Kidney tubule cell (primary cell): ENCODE measurements at regions not wholly inside any gene's neighbourhood (a gene's known extent, or its start where the extent isn't known, plus 50 kb on each side); places are given as distances from the start of the nearest gene placed in this dataset.
"Not testable (repeated sequence)": the region's sequence is repeated elsewhere in the genome, so short reads cannot be mapped to it uniquely, and the experiment has no call there.

Experiments
- DNase-seq: peaks from one replicate; pipeline ENCODE4 v3.0.0-alpha.2; 2018; ENCODE audit warnings: low spot score

DNA sequence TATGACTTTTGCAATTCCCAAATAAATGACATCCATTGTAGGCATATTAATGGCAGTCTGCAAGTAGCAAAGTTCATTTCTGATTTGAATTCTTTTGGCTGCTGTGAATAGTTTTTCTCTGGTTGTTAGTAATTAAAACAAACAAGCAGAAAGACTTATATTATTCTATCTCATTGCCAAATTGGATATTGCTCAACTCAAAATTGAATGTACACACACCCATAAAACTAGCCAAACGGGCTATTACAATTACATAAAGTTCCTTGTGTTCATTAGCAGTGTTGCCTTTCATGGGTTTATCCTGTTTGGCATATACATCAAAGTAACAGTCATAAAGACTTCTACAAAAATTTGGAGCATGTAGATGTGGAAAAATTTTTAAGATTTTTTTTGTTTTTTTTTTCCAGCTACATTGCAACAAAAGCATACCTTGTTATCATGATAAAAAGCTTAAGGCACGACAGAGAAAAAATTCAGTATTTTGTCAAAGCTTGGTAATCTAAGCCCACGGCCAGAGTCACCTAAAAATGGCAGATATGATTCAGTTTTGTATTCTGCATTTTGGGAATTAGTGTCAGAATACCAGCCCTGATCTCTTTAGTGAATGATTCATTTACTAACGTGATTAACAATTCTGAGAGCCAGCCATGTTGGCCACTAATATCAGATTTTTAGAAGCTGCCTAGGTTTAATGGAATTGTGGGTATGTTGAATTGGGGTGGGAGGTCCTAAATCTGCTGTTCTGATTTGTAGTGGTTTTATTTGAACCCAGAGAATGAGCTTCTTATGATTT is 108.4 kb downstream of the KLF5 start:
- DNase-seq, result no peak

DNA sequence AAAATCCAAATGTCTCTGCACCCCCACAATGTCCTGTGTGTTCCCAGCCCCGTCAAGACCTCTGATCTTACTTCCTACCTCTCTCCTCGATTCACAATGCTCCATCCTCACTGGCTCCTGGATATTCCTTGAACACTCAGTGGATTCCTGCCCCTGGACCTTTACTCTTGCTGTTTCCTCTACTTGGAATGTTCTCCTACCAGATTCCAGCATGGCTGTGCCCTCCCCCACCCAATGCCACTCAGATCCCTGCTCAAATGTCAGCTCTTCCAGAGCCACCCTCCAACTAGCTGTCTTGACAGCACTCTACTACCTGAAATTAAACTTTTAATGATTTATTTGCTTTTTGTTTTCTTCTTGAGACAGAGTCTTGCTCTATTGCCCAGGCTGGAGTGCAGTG is 107.4 kb downstream of the KLF5 start:
- no peak for DNase-seq

DNA sequence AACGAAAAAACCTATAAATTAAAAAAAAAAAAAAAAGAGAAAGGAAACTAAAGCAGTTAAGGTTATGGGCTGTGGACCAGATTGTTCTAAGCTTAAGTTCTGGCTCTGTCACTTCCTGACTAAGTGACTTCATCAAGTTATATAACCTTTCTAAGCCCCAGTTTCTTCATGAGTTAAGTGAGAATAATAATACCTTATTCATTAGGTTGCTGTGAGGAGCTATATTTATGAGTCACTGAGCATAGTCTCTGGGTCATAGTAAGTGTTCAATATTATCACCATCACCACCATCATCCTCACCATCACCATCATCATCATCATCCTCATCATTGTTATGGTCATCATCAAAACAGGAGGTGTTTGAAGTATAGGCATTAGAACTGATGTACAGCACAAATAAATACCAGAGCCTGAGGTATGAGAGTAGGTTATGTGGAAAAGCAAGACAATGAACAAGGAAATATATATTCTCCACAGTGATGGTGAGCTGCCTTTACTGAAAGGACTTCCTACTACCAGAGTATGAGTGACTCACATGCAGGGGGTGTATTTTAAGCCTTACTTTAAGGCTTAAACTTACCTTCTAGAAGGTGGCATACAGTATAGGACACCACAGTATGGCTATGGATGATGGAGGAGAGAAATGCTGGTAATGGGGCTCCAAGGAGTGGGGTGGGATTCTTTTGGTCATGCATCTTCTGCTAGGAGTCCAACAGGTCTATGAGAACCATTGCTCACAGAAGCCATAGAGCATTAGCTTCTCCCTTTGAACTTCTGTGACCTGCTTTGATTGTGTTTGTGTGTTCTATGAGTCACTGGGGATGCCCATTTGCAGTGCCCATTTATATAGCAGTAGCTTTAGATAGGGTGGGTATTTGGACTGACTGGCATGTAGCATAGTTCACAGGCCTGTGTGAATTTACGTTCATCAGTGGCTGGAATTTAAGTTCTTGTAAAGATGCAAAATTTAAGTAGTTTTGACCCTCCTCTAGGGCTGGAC is 104.4 kb downstream of the KLF5 start:
- peak; percentile 59 for DNase-seq

DNA sequence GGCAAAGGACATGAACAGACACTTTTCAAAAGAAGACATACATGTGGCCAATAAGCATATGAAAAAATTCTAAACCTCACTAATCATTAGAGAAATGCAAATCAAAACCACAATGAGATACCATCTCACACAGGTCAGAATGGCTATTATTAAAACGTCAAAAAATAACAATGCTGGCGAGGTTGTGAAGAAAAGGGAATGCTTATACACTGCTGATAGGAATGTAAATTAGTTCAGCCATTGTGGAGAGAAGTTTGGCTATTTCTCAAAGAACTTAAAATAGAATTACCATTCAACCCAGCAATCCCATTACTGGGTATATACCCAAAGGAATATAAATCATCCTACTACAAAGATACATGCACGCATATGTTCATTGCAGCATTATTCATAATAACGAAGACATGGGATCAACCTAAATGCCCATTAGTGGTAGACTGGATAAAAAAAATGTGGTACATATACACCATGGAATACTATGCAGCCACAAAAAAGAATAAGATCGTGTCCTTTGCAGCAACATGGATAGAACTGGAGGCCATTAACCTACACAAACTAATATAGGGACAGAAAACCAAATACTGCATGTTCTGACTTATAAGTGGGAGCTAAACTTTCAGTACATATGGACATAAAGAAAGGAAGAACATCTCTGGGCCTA is 101.7 kb downstream of the KLF5 start:
- DNase-seq, result not testable (repeated sequence)

DNA sequence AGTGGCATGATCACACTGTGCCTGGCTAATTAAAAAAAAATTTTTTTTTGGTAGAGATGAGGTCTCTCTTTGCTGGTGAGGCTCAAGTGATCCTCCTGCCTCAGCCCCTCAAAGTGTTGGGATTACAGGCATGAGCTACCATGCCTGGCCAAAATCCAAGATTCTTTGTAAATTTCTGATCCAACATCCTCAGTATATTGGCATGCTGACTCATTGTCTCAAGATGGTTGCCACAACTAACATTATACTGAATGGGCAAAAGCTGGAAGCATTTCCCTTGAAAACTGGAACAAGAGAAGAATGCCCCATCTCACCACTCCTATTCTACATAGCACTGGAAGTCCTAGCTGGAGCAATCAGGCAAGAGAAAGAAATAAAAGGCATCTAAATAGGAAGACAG is 100.0 kb downstream of the KLF5 start:
- DNase-seq, result peak; percentile 89

DNA sequence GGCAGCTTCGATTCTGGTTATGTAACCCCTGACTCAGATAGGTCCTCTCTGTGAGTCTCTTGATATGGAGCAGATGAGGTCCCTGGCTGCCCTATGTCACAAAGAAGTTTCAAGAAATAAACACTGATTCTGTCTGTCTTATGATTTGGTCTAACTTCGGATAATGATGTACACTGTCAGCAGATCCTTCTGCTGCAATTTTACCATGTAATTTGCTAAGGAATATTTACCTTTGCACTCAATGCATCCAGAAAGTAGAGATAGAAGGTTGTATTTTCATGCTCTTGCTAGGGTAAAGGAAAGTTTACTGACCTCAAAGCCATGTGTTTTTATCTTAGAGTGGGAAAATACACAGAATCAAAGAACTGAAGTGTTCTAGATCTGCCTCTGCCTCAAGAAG is 98.2 kb downstream of the KLF5 start:
- DNase-seq, result no peak

DNA sequence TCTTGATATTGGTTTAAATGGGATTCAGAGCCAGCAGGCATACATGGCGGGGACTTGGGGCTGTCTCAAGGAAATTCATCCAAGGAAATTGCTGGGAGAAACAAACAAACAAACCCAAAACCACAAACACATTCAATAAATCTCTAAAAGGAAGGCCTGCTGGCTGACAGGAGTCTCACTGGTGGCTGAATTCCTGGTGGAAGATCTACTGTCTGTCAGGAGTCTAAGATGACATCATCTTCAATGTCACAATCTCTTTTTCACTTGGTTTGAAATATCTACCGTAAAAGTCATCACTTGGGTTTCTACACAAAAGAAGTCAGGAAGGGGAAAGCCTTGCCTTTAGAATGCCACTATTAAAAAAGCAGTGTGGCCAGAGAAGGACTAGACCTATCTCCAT is 87.9 kb downstream of the KLF5 start:
- peak; percentile 60 for DNase-seq

DNA sequence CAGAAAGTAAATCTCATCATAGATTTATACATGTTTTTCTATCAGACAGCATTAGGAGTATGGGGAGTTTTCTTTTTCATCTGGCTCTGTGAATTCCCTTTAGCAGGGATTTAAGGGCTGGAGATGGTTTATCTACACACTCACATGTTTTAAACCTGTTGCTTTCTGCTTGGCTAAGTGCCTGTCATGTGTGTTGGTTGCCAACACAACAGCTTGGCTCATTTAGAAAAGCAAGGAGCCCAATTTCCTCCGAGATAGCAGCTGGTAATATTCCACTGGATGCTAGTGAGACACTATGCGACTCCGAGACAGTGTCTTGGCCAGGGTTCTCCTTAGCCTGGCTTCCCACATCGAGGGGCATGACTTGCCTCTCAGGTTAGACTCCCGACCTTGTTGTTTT is 83.3 kb downstream of the KLF5 start:
- peak; percentile 62 for DNase-seq

DNA sequence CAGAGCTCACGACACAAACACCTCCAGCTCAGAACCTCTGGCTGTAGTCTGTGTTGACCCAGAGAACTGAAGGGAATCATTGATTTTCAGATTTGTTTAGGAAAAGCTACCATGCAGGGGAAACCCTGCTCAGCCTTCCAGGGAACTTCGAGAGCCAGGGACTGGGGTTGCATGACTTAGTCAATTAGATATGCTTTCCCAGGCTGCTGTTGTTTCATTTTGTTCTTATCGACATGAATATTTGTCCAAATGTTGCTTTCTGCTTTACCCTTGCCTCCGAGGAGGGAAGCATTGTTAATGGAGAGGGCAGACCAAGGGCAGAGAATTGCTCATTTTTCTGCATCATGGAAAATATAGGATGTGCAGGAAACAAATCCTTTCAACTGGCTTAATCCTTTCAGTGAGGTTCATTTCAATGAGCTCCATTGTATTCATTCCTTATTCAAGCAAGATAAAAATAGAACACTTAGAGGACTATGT is 82.5 kb downstream of the KLF5 start:
- no peak for DNase-seq

DNA sequence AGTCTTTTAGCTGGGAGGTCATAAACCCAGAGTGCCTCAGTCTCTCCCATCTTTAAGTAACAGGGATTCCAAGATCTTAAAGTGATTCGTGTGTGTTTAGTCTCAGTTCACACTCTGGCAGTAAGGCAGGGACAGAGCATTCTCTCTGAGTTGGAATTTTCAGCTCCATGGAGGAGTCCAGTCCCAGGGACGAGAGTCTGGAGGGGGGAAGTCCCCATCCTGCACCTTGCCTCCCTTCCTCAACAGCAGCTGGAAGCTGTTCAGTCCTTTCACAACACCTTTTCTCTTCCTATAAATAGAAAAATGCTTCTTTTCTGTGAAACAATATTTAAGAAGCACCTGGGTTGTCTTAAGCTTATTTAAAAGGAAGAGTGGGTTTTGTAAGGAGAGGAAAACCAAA is 82.0 kb downstream of the KLF5 start:
- no peak for DNase-seq

DNA sequence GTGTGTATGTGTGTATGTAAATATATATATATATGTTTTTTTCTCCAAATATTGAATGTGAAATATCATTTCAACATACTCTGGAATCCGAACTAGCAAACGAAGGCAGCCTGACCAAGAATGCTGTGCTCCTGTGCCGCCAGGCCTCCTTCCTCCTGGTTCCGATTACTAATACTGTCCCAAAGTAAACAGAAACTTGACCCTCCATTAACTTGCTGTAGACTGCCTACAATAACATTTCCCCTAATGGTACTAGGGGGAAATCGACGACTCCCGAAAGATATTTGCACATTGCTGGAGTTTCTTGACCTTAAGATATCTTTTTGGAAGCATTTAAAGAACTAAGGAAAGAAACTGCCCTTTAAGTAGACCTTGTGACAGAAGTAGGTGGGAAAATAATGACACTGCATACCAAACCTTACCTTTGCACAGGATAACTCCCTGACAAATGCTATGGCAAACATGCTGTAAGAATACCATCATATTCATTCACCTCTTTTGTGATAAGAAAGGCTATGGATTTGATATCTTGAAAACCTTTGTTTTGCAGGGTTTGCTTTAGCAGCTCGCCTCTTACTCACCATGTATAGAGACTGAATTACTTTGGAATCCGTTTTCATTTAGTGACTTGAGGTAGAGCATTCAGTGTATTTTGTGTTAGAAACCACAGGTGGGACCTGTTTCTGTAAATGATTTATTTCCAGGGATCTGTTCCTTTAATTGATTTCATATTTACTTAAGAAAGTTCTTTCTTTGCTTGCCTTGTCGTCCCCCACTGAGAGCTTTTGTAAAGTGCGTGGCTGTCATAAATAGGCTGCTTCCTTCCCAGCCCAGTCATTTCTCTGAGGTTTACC is 80.1 kb downstream of the KLF5 start:
- DNase-seq, result peak; percentile 65

DNA sequence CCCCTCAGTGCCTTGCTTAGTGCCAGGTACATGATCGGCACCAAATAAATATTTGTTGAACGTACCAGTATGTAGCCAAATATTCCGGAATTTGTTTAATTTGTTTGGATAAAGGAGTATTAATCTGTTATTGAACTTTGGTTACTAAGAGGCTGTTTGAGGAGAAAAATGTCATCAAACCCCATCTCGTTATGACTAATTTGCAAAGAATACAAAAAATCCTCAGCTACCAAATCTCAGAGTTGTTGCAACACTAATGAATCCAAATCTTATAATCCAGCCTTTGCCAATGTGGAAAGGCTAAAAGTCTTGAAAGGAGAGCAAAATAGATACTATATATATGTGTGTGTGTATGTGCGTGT is 79.5 kb downstream of the KLF5 start:
- no peak for DNase-seq

DNA sequence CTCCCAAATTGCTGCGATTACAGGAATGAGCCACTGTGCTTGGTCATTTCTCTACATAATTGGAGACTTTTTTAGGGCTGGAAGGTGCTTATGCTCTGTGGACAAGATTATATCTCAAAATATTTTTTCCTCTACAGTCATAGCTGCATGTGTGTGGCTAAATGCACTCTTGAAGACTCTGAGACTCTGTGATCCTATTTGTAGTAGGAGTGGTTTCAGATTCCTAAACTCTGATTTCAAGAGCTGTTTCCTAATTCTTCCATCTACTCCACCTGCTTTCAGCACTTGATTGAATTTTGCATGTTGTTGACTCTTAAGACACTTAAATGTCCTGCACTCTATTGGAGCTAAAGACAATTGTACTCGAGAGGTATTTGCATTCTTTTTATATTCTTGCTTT is 78.0 kb downstream of the KLF5 start:
- DNase-seq, result no peak

DNA sequence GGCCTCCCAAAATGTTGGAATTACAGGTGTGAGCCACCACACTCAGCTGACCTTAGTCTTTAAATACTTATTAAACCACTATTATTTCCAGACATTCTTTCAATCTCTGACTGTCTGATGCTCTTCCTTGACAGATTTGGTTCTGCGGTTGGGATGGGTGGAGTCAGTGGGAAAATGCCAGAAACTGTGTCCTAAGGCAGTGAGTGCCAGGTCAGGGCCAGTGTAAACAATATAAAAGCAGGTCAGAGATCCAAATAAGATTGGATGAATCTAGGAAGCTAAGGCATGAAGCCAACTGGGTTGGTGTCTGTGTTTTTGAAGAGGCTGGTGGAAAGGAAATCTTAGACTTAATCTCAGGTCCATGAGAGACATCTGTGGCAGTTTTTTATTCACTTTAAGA is 74.7 kb downstream of the KLF5 start:
- DNase-seq, result peak; percentile 47

DNA sequence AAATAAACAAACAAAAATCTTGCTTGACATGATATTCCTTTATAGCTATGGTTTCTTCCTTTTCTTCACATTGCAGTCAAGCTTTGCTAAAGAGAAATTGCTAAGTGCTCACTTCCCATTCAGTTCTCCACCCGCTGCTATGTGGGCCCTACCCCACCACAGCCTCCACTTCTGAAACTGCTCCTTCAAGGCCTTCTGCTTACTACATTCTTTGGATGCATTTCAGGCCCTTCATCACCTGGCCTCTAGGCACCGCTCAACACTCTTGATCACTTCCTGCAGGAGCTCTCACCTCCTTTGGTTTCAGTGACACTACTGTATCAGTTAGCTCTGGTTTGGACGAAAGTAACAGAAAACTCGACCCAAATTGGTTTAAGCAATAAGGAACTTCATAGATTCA is 72.4 kb downstream of the KLF5 start:
- no peak for DNase-seq

DNA sequence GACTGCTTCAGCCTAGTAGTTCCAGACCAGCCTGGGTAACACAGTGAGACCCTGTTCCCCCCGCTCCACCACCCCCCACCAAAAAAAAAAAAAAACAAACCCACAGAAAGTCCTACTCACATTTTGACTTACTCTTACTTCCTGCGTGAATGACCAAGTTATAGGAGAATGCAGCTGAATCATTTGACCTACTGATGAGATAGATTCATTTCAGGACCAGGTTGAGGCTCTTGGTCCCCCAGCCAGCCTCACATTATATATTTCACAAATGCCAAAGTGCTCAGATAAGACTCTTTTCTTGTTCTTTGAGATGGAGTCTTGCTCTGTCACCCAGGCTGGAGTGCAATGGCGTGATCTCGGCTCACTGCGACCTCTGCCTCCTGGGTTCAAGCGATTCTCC is 70.2 kb downstream of the KLF5 start:
- DNase-seq, result no peak
